Ovary (tissue), 3 donors: ENCODE measurements at regions not wholly inside any gene's neighbourhood (a gene's known extent, or its start where the extent isn't known, plus 50 kb on each side); places are given as distances from the start of the nearest gene placed in this dataset.

Source experiments
- POLR2A ChIP-seq: fragments of 450-650 bp; IDR thresholded peaks from one replicate; pipeline ENCODE4 v1.6.1; 2017; ENCODE audit warnings: antibody characterized with exemption, mild to moderate bottlenecking, moderate library complexity
- TF ChIP-seq, protein P1 (sequence below), 3 donors: fragments of 450-650 bp in 2 of 3; fragments of 200-600 bp in 1 of 3; IDR thresholded peaks; one replicate each; pipeline versions ENCODE4 v1.5.1 to v1.8.0; 2016 to 2022; ENCODE audit warnings: antibody characterized with exemption in 3 of 3, mild to moderate bottlenecking in 1 of 3
- donor health status: DM: no; HTN: no; CAD: no.

DNA sequence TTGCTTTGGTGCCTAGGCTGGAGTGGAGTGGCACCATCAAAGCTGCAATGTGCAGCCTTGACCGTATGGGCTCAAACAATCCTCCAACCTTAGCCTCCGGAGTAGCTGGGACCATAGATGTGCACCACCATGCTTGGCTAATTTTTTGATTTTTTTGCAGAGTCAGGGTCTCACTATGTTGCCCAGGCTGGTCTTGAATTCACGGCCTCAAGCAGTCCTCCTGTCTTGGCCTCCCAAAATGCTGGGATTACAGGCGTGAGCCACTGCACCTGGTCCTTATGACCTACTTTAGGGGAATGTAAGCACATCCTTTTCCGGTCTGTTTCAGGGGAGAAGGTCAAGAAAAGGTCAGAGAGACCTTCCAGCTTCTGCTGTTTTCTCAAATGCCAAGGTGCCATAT lies 53.4 kb upstream of the SPRED2 start:
- TF ChIP-seq, protein P1, sequence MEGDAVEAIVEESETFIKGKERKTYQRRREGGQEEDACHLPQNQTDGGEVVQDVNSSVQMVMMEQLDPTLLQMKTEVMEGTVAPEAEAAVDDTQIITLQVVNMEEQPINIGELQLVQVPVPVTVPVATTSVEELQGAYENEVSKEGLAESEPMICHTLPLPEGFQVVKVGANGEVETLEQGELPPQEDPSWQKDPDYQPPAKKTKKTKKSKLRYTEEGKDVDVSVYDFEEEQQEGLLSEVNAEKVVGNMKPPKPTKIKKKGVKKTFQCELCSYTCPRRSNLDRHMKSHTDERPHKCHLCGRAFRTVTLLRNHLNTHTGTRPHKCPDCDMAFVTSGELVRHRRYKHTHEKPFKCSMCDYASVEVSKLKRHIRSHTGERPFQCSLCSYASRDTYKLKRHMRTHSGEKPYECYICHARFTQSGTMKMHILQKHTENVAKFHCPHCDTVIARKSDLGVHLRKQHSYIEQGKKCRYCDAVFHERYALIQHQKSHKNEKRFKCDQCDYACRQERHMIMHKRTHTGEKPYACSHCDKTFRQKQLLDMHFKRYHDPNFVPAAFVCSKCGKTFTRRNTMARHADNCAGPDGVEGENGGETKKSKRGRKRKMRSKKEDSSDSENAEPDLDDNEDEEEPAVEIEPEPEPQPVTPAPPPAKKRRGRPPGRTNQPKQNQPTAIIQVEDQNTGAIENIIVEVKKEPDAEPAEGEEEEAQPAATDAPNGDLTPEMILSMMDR (IDR thresholded peaks at IDR 0.05): no peak
- TF ChIP-seq POLR2A: no peak
